NCI-H748 (cell line): ENCODE measurements at regions not wholly inside any gene's neighbourhood (a gene's known extent, or its start where the extent isn't known, plus 50 kb on each side); places are given as distances from the start of the nearest gene placed in this dataset.

ENCODE experiments used
- DNase-seq: peaks from one replicate; lab custom pipeline; 2025; ENCODE audit not compliant: unreplicated experiment; lab: John Stamatoyannopoulos, UW

DNA sequence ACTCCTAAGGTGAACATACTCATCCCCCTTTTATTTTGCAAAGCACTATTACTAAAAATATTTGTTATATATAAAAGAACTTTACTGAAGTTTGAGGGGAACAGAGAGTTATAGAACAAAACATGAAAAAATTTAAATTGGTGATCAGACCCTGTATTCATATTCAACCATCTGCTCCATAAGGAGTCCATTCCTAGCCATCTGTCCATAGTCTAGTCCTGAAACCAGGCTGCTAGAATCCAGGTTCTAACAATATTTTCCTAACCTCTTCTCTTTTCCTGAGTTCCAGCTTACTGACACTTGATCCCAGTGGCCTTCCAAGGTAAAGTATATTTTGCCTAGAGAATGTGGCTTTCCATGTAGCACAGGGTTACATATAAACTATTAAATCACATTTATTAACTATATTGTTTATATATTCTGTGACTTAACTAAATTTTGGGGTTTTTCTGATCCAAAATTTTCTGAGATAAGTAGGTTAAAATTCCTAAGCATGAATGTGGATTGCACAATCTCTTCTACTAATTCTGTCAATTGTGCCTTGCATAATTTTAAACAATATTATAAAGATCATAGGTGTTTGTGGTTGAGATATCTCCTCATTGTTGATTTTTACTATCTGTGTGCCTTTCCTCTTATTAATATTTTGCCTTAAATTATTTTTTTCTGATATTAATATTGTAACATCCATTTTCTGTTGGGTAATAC lies 137.6 kb upstream of the MAGI2 start:
- DNase-seq, result no peak

DNA sequence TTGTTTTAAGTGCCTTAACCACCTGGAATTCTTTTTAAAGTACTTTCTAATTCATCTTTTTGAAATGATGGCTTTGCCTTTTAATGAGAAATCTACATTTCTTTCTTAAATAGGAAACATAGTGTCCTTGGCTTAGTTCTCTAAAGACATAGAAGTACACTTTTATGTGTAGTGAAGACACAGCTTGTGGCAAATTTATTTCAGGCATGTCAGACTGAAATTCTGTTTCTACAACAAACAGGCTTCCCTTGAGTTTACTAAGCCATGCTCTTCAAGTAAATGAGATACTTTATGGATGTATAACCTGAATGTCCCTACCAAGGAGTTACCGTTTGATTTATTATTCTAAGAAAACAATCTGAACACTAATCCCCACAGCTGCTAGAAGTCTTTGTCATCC lies 136.9 kb upstream of the MAGI2 start:
- no peak for DNase-seq

DNA sequence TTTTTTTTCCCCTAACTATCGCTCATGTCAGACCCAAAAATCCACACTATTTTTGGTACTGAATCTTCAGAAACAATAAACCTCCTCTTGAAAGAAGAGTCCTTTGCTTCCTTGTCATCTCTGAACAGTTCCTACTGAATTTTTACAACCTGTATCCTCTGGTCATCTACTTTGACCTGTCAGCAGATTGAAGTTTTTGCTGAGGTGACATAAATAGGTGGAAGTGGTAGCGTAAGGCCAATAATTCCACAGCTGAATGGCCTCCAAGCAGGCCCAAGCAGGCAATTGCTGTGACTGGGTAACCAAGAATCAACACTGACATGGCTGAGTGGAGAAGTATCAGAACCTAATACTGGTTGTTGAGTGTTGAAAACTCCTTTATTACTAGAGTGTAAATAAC lies 117.4 kb upstream of the MAGI2 start:
- DNase-seq, result no peak

DNA sequence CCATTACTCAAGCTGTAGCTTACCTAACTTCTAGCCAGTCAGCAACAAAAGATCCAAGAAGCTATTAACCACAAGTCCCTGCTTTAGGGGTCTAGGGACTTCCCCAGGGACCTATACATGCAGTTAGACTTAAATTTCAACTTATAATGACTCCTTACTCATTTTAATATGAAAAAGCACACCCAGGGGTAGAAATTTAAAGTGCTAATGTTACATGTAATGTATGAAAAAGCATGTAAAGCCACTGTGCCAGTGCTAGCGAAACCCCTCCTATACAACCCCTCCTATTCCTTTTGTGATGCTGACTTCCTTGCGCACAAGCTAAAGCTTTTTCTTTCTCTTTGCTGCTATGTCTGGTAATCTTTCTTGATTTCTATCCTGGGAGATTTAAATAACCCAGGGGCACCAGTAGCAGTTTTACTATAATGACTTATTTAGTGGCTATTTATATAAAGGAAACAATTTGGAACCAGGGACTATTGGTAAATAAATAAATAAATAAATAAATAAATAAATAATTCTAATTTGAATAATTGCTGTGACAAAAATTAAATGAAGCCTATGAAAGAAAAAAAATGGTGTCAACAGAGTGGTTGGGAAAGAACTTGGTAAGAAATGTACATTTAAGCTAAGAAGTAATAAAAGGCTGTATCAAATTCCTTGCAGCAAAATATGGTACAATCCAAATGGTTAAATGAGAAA lies 110.5 kb upstream of the MAGI2 start:
- DNase-seq, result no peak

DNA sequence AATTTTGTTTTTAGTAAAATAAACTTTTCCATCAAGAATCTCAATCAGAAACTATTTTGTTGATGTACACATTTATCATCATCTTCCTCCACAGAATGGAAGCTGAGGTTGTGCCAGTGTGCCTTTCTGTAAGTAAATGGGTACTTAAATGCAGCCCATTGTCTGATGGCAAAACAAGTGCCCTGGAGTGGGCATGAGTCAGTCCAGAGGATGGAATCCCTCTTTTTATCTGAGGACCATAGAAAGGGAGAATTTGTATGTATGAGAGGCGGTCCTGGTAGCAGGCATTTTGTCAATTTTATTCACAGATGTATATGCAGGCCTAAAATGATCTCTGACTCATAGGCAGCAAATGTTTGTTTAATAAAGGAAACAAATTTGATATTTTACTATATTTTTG lies 102.1 kb upstream of the MAGI2 start:
- no peak for DNase-seq

DNA sequence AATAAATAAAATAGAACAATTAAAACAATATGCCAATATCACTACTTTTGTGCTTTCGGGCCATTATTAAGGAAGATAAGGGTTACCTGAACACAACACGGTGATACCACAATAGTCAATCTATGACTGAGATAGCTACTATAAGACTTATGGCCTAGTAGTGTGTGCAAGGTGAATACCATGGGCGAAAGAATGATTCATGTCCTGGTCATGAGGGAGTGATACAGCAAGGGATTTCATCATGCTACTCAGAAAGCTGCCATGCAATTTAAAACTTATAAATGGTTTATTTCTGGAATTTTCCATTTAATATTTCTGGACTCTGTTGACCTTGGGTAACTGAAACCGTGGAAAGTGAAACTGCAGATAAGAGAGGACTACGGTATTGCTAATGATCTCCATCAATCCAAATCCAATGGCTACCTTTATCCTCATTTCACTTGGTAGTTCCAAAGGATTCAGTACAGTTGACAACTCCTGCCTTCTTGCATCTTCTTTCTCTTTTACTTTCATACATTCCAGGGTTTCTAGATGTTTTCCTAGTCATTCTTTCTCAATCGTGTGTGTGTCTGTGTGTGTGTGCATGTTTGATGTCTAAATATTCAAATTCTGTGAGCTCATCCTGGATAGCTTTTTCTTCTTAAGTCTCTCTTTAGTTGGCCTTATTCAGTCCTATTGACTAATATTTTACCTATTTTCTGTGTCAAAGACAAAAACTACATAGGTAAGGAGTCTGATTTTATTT lies 100.5 kb upstream of the MAGI2 start:
- DNase-seq, result no peak

DNA sequence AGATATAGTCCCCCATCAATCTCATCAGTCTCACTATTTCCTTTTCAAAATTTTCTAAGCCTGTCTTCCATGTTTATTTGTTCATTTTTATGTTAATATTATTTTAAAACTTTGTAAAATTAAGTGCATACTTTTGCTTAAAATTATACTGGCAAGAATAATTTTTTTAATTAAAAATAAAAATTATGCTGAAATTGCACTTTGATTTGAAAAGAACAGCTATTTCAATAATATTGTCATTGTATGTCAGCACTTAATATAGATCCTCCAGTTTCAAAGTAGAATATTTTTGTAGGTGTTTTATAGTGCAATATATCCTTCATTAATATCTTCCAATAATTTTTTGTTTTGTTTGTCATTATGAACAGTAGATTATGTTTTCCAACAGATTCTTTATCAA lies 99.0 kb upstream of the MAGI2 start:
- no peak for DNase-seq

DNA sequence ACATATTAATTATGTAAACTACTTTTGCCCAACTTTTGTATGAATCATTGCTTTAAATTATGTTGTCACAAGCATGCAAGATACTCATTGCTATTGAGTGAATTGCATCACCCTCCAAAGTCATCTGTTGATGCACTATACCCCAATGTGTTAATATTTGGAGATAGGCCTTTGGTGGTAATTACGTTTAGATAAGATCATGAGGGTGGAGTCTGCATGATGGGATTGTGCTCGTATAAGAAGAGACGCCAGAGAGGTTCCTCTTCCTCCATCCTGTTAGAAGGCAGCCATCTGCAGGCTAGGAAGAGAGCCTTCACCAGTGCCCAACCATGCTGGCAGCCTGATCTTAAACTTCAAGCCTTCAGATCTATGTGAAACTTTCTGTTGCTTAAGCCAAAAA lies 95.3 kb upstream of the MAGI2 start:
- DNase-seq, result peak; percentile 31

DNA sequence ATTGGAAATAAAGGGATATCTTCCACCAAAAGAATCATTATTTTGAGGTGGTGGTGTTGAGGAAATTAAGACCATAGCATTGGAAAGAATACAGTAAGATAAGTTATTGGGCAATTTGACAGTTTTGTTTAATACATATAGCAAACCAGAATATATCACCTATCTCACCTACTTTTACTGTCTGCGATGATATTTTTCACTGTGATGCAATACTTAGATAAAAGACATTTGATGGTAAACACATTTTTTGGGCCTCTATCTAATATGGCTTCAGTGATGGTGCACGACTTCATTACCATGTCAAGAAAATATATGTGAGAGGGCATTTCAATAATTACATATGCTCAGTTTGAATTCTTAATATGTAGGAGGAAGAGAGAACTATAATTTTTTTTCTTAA lies 93.7 kb upstream of the MAGI2 start:
- no peak for DNase-seq

DNA sequence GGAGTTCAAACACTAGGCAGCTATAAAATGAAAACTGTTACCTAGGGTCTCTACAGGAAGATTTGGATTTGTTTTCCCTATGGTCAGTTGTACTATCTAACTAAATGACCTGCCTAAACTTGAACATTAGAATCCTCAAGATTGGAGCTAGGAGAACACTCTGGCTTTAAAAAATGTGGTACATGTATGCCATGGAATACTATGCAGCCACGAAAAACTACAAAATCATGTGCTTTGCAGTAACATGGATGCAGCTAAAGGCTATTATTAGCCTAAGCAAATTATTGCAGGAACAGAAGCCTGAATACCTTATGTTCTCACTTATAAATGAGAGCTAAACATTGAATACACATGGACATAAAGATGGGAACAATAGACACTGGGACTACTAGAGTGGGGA lies 87.1 kb upstream of the MAGI2 start:
- DNase-seq, result no peak

DNA sequence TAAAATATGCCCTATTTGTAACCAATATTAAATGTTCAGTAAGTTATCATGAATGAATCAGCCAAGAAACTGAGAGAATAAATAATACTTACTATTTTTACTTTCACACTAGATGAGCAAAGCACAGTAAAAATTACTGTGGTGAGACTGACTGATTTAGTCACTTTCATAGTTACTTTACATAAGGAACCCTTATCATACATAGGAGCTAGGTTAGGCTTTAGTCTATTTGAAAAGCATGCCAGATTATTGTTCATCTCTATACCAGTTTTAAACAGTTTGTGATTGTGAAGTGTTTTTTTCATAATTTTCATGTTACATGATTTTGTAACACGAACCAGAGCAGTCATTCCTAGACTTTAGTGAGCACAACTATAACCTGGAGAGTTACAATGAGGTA lies 80.7 kb upstream of the MAGI2 start:
- no peak for DNase-seq

DNA sequence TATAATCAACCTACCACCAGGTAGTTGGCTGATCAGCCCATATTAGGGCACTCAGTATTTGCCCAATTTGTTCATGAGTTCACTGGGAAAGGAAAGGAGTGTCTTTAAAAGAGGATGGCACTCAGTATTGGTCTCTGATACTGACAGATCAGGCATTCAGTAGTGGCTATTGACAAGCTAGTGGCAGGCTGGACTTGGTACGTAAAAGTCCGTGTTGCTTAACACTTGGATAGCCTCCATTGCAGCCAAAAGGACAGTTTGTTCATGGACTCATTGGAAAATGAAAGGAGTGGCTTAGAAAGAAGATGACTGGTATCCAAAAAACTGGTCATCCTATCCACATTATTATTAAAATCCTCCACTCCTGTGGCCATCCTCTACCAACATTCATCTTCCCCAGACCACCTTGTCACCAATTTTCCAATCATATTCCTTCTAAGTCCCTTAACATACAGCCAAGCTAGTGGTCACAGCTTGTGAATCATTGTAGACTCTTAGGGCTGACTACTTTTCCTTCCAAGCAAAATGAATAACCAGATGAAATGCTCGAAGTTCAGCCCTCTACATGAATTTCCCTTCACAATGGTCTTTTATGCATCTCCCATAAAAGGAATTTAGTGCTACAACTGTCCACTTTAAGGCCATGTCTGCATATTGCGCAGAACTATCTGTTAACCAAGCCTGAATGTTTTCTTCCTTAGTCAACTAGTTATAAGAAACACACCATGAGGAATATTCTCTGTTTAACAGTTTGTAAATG lies 78.6 kb upstream of the MAGI2 start:
- no peak for DNase-seq

DNA sequence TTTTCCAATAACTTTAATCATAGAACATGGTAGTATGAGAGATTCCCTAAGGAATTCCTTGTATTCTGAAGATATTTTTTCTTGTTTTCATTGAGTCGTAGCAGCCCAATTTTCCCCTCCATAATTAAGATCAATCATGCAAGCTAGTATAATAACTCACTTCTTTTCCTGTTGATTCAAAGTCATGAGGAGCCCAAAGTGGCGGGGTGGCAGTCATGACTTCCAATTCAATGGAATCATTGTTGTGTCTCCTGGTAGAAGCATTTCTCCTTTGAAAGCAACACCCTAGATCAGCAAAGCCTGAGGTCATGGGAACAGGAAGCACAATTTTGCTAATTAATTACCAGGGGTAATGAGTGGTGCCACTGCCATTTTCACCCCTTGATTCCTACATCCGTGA lies 77.6 kb upstream of the MAGI2 start:
- peak; percentile 81 for DNase-seq

DNA sequence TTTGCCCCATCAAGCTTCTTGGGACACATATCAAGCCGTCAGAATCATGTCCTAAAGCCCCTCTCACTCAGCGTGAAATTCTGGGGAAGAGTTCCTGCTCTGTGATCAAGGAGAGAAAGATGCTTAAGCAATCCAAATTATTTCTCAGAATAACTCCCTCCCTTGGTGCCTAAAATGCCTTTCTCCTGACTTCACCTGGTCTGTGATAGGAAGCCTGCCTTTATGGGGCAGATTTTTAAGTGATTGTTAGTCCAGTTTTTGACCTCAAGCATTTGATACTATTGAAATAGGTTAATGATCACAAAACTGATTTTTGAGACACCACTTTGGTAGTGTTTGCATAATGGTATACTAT lies 76.4 kb upstream of the MAGI2 start:
- no peak for DNase-seq

DNA sequence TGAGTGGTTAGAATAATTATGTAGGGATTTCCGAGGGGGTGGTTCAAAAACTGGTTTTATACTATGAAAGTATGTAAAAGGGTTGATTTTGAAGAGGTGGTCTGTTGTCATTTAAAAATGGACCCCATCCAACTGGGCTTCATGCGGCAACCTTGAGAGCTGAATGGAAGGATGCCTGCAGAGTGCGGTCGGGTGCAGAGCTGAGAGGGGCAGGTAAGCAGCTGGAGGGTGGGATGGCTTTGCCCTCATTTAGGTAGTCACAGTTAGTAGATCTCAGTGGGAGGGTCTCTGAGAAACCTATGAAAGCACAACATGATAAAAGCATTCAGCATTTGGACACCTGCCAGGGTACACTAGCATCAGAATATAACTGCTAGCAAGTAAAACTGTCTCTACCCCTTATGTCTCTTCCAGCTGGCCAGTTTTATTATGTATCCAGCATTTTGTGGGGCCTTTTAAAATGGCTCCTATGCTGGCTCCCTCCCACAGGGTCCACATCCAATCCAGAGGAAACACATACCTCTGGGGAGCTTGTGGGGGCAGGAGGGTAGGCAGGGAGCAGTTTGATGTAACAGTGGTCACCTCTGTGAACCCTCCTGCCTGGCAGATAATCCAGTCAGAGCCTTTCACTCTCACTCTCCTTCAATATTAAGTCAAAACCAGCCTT lies 75.9 kb upstream of the MAGI2 start:
- peak; percentile 88 for DNase-seq

DNA sequence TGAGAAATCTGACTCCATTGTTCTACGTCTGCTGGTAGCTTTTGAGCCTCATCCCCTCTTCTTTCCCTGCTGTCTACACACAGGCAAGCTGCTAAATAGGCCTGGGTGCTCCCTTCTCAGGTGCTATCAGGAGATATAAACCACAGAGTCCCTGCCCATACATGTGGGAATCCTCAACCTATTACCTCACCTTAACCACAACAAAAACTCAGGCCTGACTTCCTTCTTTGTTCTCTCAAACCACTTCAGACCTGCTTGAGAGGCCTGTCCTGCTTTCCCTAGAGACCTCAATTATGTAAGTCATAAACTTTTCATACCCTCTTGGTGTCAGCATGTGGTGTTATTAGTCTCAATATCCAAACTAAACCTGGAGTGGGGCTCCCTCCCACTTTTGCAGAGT lies 75.0 kb upstream of the MAGI2 start:
- DNase-seq, result peak; percentile 25

DNA sequence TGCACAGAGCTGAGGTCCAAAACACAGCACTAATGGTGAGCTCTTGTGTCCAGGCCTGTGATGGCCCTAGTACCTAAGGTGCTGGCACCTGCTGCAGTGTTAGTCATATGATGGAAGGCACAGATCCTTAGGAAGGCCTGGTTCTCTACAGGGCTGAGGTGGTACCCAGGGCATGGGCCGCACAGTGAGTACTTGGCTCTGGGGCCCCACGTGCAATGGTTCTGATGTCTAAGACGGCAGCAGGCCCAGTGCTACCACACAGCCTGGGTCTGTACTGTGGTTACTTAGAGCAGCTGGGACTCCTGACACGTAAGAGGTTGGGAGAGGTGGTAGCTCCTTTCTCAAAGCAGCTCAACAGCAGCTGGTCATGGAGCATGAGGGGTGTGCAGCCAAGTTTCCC lies 70.6 kb upstream of the MAGI2 start:
- DNase-seq, result no peak

DNA sequence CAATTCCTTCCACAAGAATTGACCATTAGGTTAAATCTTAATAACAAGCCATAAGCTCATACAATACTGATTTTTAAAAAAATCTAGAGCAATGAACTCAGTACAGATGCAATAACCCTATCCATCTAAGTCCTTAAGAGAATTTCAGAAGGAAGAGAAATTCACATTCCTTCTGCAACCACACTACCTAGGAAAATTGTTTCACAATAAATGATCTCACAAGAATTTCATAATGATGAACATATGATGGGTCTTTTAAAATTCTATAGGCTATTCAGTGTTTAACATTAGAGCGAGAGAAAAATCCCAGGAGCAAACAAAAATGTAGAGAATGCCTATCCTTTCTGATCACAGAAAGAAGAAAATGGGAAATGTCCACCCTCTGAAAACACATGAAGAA lies 70.0 kb upstream of the MAGI2 start:
- no peak for DNase-seq

DNA sequence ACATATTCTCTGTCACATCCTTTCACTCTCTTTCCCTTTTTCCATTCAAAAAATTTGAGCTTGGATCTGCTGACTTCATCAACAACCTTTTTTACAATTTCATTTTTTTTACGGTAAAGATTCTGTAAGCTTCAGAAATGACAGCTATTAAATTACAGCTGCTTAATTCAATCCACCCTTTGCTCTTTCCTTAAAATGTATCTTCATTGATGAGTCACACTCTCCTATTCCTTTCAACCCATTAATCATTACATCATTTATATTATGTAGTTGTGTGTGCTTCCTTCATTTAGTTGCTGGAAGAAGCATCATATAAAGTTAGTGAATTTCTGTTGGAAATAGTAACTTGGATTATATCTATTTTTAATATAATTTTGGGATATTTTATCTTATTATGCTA lies 67.1 kb upstream of the MAGI2 start:
- no peak for DNase-seq

DNA sequence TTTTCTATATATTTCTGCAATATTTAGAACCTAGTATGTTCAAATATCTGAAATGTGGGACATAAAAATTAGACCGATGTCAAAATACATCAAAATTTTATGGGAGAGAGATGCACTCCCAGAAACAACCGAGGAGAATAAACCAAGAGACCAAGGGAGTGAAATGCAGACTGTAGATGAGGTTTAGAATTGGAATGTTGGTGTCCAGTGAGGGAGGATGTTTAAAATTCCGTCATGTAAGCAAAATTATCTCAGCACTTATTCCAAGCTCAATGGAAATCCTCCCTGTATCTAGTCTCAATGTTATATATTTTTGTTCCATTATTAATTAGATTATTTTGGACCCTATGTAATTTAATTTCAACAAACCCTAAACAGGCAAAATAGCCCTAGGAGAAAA lies 61.9 kb upstream of the MAGI2 start:
- DNase-seq, result no peak

DNA sequence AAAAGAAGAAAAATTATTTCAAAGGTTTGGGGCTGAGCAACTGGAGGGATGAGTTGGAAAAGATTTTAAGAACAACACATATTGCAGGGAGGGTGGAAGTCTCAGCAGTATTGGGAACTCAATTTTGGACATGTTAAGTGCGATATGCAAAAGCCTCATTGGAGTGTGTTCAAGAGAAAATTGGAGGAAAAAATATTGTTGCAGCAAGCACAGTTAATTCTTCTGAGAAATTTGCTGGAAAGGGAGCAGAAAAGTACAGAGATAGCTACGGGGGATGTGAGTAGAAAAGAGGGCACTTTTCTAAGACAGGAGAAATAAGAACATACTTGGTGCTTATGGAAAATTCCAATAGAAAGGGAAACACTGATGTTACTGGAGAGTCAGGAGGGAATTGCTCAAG lies 59.8 kb upstream of the MAGI2 start:
- DNase-seq, result no peak
